ENCODE measurements at regions not wholly inside any gene's neighbourhood (a gene's known extent, or its start where the extent isn't known, plus 50 kb on each side); places are given as distances from the start of the nearest gene placed in this dataset.

DNA sequence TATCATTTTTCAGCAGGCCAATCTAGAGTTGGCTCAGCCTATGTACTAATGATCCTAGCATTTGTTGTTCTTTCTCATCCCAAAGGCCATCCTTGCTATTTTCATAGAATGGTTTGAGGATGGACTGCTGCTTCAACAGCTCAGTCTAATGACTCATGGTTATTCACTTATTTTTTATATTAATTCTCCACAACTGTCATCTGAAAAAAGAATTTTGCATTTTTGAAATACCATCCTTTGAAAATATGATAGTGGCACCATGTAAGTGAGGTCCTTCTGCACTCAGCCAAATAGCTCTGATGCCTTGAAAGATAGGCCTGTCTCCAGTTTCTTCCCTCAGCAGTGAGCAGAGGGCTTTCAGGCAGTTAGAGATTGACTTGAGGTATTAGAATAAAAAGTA is 377.5 kb downstream of the LMO4 start:
- no peak overlapping the region for H3K27ac ChIP-seq (replicated peaks)
- no peak for DNase-seq (ENCODE audit: low read depth in 1 of 2, low spot score in 1 of 2)
- TF ChIP-seq, protein P1, sequence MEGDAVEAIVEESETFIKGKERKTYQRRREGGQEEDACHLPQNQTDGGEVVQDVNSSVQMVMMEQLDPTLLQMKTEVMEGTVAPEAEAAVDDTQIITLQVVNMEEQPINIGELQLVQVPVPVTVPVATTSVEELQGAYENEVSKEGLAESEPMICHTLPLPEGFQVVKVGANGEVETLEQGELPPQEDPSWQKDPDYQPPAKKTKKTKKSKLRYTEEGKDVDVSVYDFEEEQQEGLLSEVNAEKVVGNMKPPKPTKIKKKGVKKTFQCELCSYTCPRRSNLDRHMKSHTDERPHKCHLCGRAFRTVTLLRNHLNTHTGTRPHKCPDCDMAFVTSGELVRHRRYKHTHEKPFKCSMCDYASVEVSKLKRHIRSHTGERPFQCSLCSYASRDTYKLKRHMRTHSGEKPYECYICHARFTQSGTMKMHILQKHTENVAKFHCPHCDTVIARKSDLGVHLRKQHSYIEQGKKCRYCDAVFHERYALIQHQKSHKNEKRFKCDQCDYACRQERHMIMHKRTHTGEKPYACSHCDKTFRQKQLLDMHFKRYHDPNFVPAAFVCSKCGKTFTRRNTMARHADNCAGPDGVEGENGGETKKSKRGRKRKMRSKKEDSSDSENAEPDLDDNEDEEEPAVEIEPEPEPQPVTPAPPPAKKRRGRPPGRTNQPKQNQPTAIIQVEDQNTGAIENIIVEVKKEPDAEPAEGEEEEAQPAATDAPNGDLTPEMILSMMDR (IDR thresholded peaks at IDR 0.05; ENCODE audit: insufficient read depth, low read length): no peak
- TF ChIP-seq, protein P2, sequence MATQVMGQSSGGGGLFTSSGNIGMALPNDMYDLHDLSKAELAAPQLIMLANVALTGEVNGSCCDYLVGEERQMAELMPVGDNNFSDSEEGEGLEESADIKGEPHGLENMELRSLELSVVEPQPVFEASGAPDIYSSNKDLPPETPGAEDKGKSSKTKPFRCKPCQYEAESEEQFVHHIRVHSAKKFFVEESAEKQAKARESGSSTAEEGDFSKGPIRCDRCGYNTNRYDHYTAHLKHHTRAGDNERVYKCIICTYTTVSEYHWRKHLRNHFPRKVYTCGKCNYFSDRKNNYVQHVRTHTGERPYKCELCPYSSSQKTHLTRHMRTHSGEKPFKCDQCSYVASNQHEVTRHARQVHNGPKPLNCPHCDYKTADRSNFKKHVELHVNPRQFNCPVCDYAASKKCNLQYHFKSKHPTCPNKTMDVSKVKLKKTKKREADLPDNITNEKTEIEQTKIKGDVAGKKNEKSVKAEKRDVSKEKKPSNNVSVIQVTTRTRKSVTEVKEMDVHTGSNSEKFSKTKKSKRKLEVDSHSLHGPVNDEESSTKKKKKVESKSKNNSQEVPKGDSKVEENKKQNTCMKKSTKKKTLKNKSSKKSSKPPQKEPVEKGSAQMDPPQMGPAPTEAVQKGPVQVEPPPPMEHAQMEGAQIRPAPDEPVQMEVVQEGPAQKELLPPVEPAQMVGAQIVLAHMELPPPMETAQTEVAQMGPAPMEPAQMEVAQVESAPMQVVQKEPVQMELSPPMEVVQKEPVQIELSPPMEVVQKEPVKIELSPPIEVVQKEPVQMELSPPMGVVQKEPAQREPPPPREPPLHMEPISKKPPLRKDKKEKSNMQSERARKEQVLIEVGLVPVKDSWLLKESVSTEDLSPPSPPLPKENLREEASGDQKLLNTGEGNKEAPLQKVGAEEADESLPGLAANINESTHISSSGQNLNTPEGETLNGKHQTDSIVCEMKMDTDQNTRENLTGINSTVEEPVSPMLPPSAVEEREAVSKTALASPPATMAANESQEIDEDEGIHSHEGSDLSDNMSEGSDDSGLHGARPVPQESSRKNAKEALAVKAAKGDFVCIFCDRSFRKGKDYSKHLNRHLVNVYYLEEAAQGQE (IDR thresholded peaks at IDR 0.05; ENCODE audit: insufficient replicate concordance, low read depth): no peak
- TF ChIP-seq POLR2AphosphoS5 (IDR thresholded peaks at IDR 0.05; ENCODE audit: low read depth): no peak
- TF ChIP-seq SPI1 (IDR thresholded peaks at IDR 0.05; ENCODE audit: borderline replicate concordance, low read depth): no peak
- no peak for TF ChIP-seq GABPA (IDR thresholded peaks at IDR 0.05; ENCODE audit: low read depth)
- H3K27me3 ChIP-seq (ENCODE audit: insufficient read depth, poor library complexity, severe bottlenecking): no peaks in the 10 kb centered on the region
- H3K4me3 ChIP-seq (replicated peaks; ENCODE audit: insufficient read depth, low read length): no peak overlapping the region

DNA sequence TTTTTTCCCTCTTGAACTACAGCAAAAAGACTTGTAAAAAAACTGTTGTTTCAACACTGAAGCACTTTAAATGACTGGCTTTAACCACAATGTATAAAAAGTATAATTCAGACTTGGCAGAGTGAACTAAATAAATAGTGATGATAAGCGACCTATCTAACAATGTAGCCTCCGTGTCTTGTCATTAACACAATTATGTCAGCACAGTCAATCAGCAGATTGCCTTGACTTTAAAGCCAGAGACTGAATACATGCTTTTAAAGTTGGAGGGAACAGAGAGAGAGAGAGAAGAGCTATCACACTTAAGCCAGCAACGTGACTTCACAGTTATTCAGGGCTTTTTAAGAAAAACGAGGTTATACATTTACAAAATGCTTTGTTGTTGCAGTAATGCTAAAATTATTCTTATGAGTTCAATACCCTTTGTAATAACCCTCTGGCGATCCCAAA is 378.1 kb downstream of the LMO4 start:
- Histone ChIP-seq H3K27ac (replicated peaks) (no peak overlapping the region), H3K27me3 (ENCODE audit: insufficient read depth, poor library complexity, severe bottlenecking) (no peaks in the 10 kb centered on the region), H3K4me3 (replicated peaks; ENCODE audit: insufficient read depth, low read length) (no peak overlapping the region)
- TF ChIP-seq POLR2AphosphoS5 (IDR thresholded peaks at IDR 0.05; ENCODE audit: low read depth) (no peak), GABPA (IDR thresholded peaks at IDR 0.05; ENCODE audit: low read depth) (no peak), SPI1 (IDR thresholded peaks at IDR 0.05; ENCODE audit: borderline replicate concordance, low read depth) (no peak)
- TF ChIP-seq, protein P1 (IDR thresholded peaks at IDR 0.05; ENCODE audit: insufficient read depth, low read length): no peak
- TF ChIP-seq, protein P2 (IDR thresholded peaks at IDR 0.05; ENCODE audit: insufficient replicate concordance, low read depth): no peak
- DNase-seq (ENCODE audit: low read depth in 1 of 2, low spot score in 1 of 2): no peak

DNA sequence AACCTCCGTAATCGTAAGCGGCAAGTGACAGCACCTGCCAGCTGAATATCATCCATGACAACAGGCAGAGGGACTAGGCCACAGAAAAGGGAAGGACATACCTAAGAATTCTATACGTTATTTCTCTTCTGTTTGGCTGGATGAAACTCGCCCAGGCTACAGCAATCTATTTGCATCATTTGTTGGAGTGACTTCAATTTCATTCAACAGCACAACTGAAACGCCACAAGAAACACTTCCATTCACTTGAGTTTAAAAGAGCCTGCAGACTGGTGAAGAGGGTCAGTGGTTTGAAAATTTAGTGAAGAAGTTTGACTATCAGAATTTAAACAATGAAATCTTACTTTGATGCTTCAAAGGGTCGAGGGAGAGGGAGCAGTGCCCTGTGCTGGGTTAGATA is 378.7 kb downstream of the LMO4 start:
- TF ChIP-seq, protein P2 (IDR thresholded peaks at IDR 0.05; ENCODE audit: insufficient replicate concordance, low read depth): no peak
- TF ChIP-seq, protein P1 (IDR thresholded peaks at IDR 0.05; ENCODE audit: insufficient read depth, low read length): no peak
- no peak for TF ChIP-seq GABPA (IDR thresholded peaks at IDR 0.05; ENCODE audit: low read depth)
- no peak for TF ChIP-seq POLR2AphosphoS5 (IDR thresholded peaks at IDR 0.05; ENCODE audit: low read depth)
- no peak for TF ChIP-seq SPI1 (IDR thresholded peaks at IDR 0.05; ENCODE audit: borderline replicate concordance, low read depth)
- DNase-seq (ENCODE audit: low read depth in 1 of 2, low spot score in 1 of 2): no peak
- no peak overlapping the region for H3K27ac ChIP-seq (replicated peaks)

More for the DNA sequence above, 378.7 kb downstream of the LMO4 start:
- H3K27me3 ChIP-seq (ENCODE audit: insufficient read depth, poor library complexity, severe bottlenecking): no peaks in the 10 kb centered on the region
- no peak overlapping the region for H3K4me3 ChIP-seq (replicated peaks; ENCODE audit: insufficient read depth, low read length)

Measured in HL-60 (cell line).